ENCODE measurements at regions not wholly inside any gene's neighbourhood (a gene's known extent, or its start where the extent isn't known, plus 50 kb on each side); places are given as distances from the start of the nearest gene placed in this dataset.
A peak's percentile ranks its signal among the peaks of the same experiment; 100 is the strongest.

GRCh38 chr4:124953486-124953885 lies 241.0 kb upstream of the ANKRD50 start:
- Histone ChIP-seq H3K27me3 (ENCODE audit: low read depth, low read length) (no peaks in the 10 kb centered on the region), H3K4me1 (ENCODE audit: control insufficient read depth in 1 of 2, insufficient read depth in 2 of 2, low read length in 2 of 2) (peaks cover 0 to 4% of the 10 kb centered on the region in 2 donors), H3K27ac (ENCODE audit: low read length) (no peak overlapping the region), H3K9me3 (ENCODE audit: control insufficient read depth in 1 of 2, low read length in 2 of 2) (no peaks in the 10 kb centered on the region), H3K36me3 (ENCODE audit: control insufficient read depth in 1 of 2, insufficient read depth in 2 of 2, low read length in 2 of 2) (no peaks in the 10 kb centered on the region), H3K4me3 (ENCODE audit: low read depth in 1 of 2, low read length in 2 of 2) (no peak overlapping the region)

DNA sequence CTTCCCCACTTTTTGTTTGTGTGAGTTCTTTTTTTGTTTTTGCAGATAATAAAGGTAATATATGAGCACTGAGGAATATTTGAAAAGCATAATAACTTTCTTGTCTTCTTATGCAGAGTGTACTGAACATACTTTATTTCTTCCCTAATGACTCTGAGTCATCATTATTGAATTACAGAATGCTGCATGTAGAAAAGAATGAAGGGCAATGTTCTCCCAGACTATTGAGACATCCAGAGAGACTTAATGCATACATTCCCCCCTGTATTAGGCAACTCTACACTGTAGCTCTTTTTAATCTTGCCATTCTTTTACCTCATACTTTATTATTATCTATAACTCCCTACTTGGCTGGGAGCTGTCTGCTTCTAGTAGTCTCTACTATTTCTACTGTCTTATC lies 240.5 kb upstream of the ANKRD50 start:
- Histone ChIP-seq H3K27ac (ENCODE audit: low read length) (no peak overlapping the region), H3K27me3 (ENCODE audit: low read depth, low read length) (no peaks in the 10 kb centered on the region)

GRCh38 chr4:124952601-124953000 lies 240.1 kb upstream of the ANKRD50 start:
- H3K9me3 ChIP-seq (ENCODE audit: control insufficient read depth in 1 of 2, low read length in 2 of 2), result no peaks in the 10 kb centered on the region

More for the DNA sequence above, 240.5 kb upstream of the ANKRD50 start:
- Histone ChIP-seq H3K4me1 (ENCODE audit: control insufficient read depth in 1 of 2, insufficient read depth in 2 of 2, low read length in 2 of 2) (peaks cover 0 to 4% of the 10 kb centered on the region in 2 donors), H3K36me3 (ENCODE audit: control insufficient read depth in 1 of 2, insufficient read depth in 2 of 2, low read length in 2 of 2) (no peaks in the 10 kb centered on the region), H3K9me3 (ENCODE audit: control insufficient read depth in 1 of 2, low read length in 2 of 2) (no peaks in the 10 kb centered on the region), H3K4me3 (ENCODE audit: low read depth in 1 of 2, low read length in 2 of 2) (no peak overlapping the region)

DNA sequence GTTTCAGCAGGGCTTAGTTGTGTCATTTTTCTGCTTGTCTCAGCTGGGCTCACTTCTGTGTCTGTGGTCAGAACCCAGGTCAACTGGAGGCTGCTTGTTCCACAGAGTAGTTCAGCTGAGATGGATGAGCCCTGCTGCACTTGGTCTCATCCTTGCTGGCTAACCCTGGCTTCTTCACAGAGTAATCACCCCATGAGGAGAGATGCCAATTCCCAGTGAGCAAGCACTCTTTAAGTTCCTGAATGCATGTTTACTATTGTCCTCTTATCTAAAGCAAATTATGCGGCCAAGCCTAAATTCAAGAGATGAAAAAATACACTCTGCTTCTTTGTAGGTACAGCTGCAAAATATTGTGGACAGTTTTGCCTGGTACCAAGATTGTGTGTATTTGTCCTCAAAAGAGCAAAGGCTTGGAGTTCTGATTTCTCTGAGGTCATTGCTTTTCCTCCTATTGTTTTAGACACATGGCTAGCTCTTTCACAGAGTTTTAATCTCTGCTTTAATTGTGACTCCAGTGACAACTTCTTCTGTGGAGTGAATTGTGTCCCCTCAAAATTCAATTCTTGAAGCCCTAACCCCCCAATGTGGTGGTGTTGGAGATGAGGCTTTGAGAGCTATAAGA lies 236.6 kb upstream of the ANKRD50 start:
- no peak overlapping the region for H3K27ac ChIP-seq (ENCODE audit: low read length)
- H3K4me3 ChIP-seq (ENCODE audit: low read depth in 1 of 2, low read length in 2 of 2), result no peak overlapping the region
- no peaks in the 10 kb centered on the region for H3K9me3 ChIP-seq (ENCODE audit: control insufficient read depth in 1 of 2, low read length in 2 of 2)
- no peaks in the 10 kb centered on the region for H3K27me3 ChIP-seq (ENCODE audit: low read depth, low read length)
- H3K4me1 ChIP-seq (ENCODE audit: control insufficient read depth in 1 of 2, insufficient read depth in 2 of 2, low read length in 2 of 2), result peaks cover 0 to 4% of the 10 kb centered on the region in 2 donors
- no peaks in the 10 kb centered on the region for H3K36me3 ChIP-seq (ENCODE audit: control insufficient read depth in 1 of 2, insufficient read depth in 2 of 2, low read length in 2 of 2)

More at GRCh38 chr4:124952601-124953000, 240.1 kb upstream of the ANKRD50 start:
- Histone ChIP-seq H3K27me3 (ENCODE audit: low read depth, low read length) (no peaks in the 10 kb centered on the region), H3K36me3 (ENCODE audit: control insufficient read depth in 1 of 2, insufficient read depth in 2 of 2, low read length in 2 of 2) (no peaks in the 10 kb centered on the region), H3K27ac (ENCODE audit: low read length) (no peak overlapping the region), H3K4me3 (ENCODE audit: low read depth in 1 of 2, low read length in 2 of 2) (no peak overlapping the region), H3K4me1 (ENCODE audit: control insufficient read depth in 1 of 2, insufficient read depth in 2 of 2, low read length in 2 of 2) (peaks cover 0 to 4% of the 10 kb centered on the region in 2 donors)

- no peaks in the 10 kb centered on the region for H3K36me3 ChIP-seq (ENCODE audit: control insufficient read depth in 1 of 2, insufficient read depth in 2 of 2, low read length in 2 of 2)
- H3K4me1 ChIP-seq (ENCODE audit: control insufficient read depth in 1 of 2, insufficient read depth in 2 of 2, low read length in 2 of 2), result no peaks in the 10 kb centered on the region
- no peaks in the 10 kb centered on the region for H3K27me3 ChIP-seq (ENCODE audit: low read depth, low read length)
- no peaks in the 10 kb centered on the region for H3K9me3 ChIP-seq (ENCODE audit: control insufficient read depth in 1 of 2, low read length in 2 of 2)
- H3K4me3 ChIP-seq (ENCODE audit: low read depth in 1 of 2, low read length in 2 of 2), result no peak overlapping the region
- H3K27ac ChIP-seq (ENCODE audit: low read length), result no peak overlapping the region
Measured at GRCh38 chr4:124947622-124948265, 235.2 kb upstream of the ANKRD50 start.

DNA sequence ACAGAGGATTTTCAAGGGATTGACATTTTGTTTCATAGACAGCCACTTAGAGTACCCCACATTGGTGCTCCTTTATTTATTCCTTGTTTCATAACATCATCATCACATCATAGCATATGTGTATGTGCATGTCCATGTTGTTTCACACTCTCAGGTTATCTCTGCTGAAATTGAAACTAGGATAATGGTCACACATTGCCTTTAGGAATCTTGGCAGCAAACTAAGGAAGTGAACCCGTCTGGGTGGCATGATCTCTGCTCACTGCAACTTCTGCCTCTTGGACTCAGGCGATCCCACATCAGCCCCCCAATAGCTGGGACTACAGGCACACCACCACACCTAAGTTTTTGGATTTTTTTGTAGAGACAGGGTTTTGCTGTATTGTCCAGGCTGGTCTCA lies 234.2 kb upstream of the ANKRD50 start:
- H3K36me3 ChIP-seq (ENCODE audit: control insufficient read depth in 1 of 2, insufficient read depth in 2 of 2, low read length in 2 of 2), result no peaks in the 10 kb centered on the region
- H3K9me3 ChIP-seq (ENCODE audit: control insufficient read depth in 1 of 2, low read length in 2 of 2), result no peaks in the 10 kb centered on the region
- no peak overlapping the region for H3K27ac ChIP-seq (ENCODE audit: low read length)
- H3K4me3 ChIP-seq (ENCODE audit: low read depth in 1 of 2, low read length in 2 of 2), result no peak overlapping the region
- no peaks in the 10 kb centered on the region for H3K4me1 ChIP-seq (ENCODE audit: control insufficient read depth in 1 of 2, insufficient read depth in 2 of 2, low read length in 2 of 2)
- no peaks in the 10 kb centered on the region for H3K27me3 ChIP-seq (ENCODE audit: low read depth, low read length)

GRCh38 chr4:124945422-124945821 lies 232.9 kb upstream of the ANKRD50 start:
- H3K27ac ChIP-seq (ENCODE audit: low read length), result no peak overlapping the region
- H3K9me3 ChIP-seq (ENCODE audit: control insufficient read depth in 1 of 2, low read length in 2 of 2), result no peaks in the 10 kb centered on the region
- no peaks in the 10 kb centered on the region for H3K27me3 ChIP-seq (ENCODE audit: low read depth, low read length)
- H3K36me3 ChIP-seq (ENCODE audit: control insufficient read depth in 1 of 2, insufficient read depth in 2 of 2, low read length in 2 of 2), result no peaks in the 10 kb centered on the region
- peaks cover 0 to 3% of the 10 kb centered on the region in 2 donors for H3K4me1 ChIP-seq (ENCODE audit: control insufficient read depth in 1 of 2, insufficient read depth in 2 of 2, low read length in 2 of 2)
- H3K4me3 ChIP-seq (ENCODE audit: low read depth in 1 of 2, low read length in 2 of 2), result no peak overlapping the region

GRCh38 chr4:124943938-124944337 lies 231.4 kb upstream of the ANKRD50 start:
- Histone ChIP-seq H3K27ac (ENCODE audit: low read length) (no peak overlapping the region), H3K4me3 (ENCODE audit: low read depth in 1 of 2, low read length in 2 of 2) (no peak overlapping the region), H3K27me3 (ENCODE audit: low read depth, low read length) (no peaks in the 10 kb centered on the region), H3K9me3 (ENCODE audit: control insufficient read depth in 1 of 2, low read length in 2 of 2) (no peaks in the 10 kb centered on the region), H3K4me1 (ENCODE audit: control insufficient read depth in 1 of 2, insufficient read depth in 2 of 2, low read length in 2 of 2) (peaks cover 0 to 13% of the 10 kb centered on the region in 2 donors), H3K36me3 (ENCODE audit: control insufficient read depth in 1 of 2, insufficient read depth in 2 of 2, low read length in 2 of 2) (no peaks in the 10 kb centered on the region)

DNA sequence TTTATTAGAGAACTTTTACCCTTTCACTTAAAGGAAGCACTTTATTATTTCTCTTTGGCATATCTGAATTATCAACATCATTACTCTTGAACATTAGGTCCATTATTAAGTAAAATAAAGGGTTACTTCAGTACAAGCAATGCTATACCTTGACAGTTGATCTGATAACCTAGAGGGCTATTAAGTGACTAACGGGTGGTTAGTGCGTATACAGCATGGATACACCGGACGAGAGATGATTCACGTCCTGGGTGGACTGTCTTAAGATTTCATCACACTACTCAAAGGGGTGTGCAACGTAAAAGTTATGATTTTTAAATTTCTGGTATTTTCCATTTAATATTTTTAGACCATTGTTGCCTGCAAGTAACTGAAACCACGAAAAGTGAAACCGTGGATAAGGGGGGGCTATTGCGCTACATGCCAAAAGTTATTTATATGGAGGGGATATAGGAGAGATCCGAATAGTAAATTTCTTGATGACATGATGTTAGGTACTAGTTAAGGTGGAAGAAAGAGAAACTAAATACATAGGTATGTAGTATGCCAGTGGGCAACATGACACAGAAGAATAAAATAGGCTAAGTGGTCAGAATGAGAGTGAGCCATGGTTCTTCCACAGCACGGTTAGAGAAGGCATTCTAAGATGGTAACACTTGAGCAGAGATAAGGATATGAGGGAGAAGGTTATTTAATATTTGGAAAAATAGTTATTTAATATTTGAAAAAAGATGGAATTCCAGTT lies 230.8 kb upstream of the ANKRD50 start:
- no peaks in the 10 kb centered on the region for H3K27me3 ChIP-seq (ENCODE audit: low read depth, low read length)
- no peaks in the 10 kb centered on the region for H3K36me3 ChIP-seq (ENCODE audit: control insufficient read depth in 1 of 2, insufficient read depth in 2 of 2, low read length in 2 of 2)
- no peak overlapping the region for H3K4me3 ChIP-seq (ENCODE audit: low read depth in 1 of 2, low read length in 2 of 2)

GRCh38 chr4:124941267-124941666 lies 228.7 kb upstream of the ANKRD50 start:
- Histone ChIP-seq H3K9me3 (ENCODE audit: control insufficient read depth in 1 of 2, low read length in 2 of 2) (no peaks in the 10 kb centered on the region), H3K4me3 (ENCODE audit: low read depth in 1 of 2, low read length in 2 of 2) (no peak overlapping the region), H3K27ac (ENCODE audit: low read length) (no peak overlapping the region), H3K4me1 (ENCODE audit: control insufficient read depth in 1 of 2, insufficient read depth in 2 of 2, low read length in 2 of 2) (peaks cover 0 to 13% of the 10 kb centered on the region in 2 donors), H3K27me3 (ENCODE audit: low read depth, low read length) (no peaks in the 10 kb centered on the region), H3K36me3 (ENCODE audit: control insufficient read depth in 1 of 2, insufficient read depth in 2 of 2, low read length in 2 of 2) (no peaks in the 10 kb centered on the region)

More for the DNA sequence above, 230.8 kb upstream of the ANKRD50 start:
- Histone ChIP-seq H3K4me1 (ENCODE audit: control insufficient read depth in 1 of 2, insufficient read depth in 2 of 2, low read length in 2 of 2) (peaks cover 0 to 13% of the 10 kb centered on the region in 2 donors), H3K9me3 (ENCODE audit: control insufficient read depth in 1 of 2, low read length in 2 of 2) (no peaks in the 10 kb centered on the region), H3K27ac (ENCODE audit: low read length) (no peak overlapping the region)

GRCh38 chr4:124940387-124940786 lies 227.9 kb upstream of the ANKRD50 start:
- Histone ChIP-seq H3K9me3 (ENCODE audit: control insufficient read depth in 1 of 2, low read length in 2 of 2) (no peaks in the 10 kb centered on the region), H3K27ac (ENCODE audit: low read length) (peak overlapping the region; percentile 36), H3K4me1 (ENCODE audit: control insufficient read depth in 1 of 2, insufficient read depth in 2 of 2, low read length in 2 of 2) (peaks cover 0 to 13% of the 10 kb centered on the region in 2 donors), H3K27me3 (ENCODE audit: low read depth, low read length) (no peaks in the 10 kb centered on the region), H3K4me3 (ENCODE audit: low read depth in 1 of 2, low read length in 2 of 2) (no peak overlapping the region), H3K36me3 (ENCODE audit: control insufficient read depth in 1 of 2, insufficient read depth in 2 of 2, low read length in 2 of 2) (no peaks in the 10 kb centered on the region)

All from muscle layer of duodenum (tissue), 2 donors.